ENCODE measurements at regions not wholly inside any gene's neighbourhood (a gene's known extent, or its start where the extent isn't known, plus 50 kb on each side); places are given as distances from the start of the nearest gene placed in this dataset.

- H2AFZ ChIP-seq = no peak overlapping the region
- no peak overlapping the region for H3K4me2 ChIP-seq (ENCODE audit: low read length)
- no peak for TF ChIP-seq CTCF (IDR thresholded peaks at IDR 0.05)
- H3K4me3 ChIP-seq (ENCODE audit: low read depth, low read length) = no peak overlapping the region
- no peaks in the 10 kb centered on the region for H3K4me1 ChIP-seq
- no peaks in the 10 kb centered on the region for H3K9me3 ChIP-seq (ENCODE audit: control insufficient read depth, low read length)
- no peaks in the 10 kb centered on the region for H3K27me3 ChIP-seq (ENCODE audit: control insufficient read depth, insufficient read depth, low read length)
- H3K36me3 ChIP-seq (ENCODE audit: control insufficient read depth, insufficient read depth, low read length) = no peaks in the 10 kb centered on the region
- no peak overlapping the region for H3K9ac ChIP-seq
- no peak overlapping the region for H3K27ac ChIP-seq
- no peaks in the 10 kb centered on the region for H3K79me2 ChIP-seq
Observed at GRCh38 chr9:126062158-126062886, 264.3 kb upstream of the MVB12B start.

DNA sequence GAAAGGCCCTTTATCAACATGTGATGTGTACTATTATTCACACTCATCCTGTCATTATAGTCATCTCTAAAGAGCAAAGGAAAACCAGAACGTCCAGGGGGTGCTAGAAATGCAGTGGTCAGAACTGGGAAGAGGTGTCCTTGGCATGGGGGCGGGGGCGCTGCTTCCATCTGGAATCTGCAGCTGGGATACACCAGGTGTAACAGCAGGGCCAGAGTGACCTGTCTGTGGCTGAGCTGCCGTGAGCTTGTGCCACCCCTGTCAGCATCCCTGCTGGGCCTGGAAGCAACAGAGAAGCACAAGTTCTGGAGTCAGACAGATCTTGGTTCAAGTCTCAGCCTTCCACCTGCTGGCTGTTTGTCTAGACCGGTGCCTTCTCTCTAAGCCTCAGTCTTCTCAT, 263.3 kb upstream of the MVB12B start:
- no peaks in the 10 kb centered on the region for H3K9me3 ChIP-seq (ENCODE audit: control insufficient read depth, low read length)
- H3K4me2 ChIP-seq (ENCODE audit: low read length) = no peak overlapping the region
- no peaks in the 10 kb centered on the region for H3K79me2 ChIP-seq
- no peaks in the 10 kb centered on the region for H3K36me3 ChIP-seq (ENCODE audit: control insufficient read depth, insufficient read depth, low read length)
- TF ChIP-seq CTCF (IDR thresholded peaks at IDR 0.05) = no peak
- H3K4me3 ChIP-seq (ENCODE audit: low read depth, low read length) = no peak overlapping the region
- no peaks in the 10 kb centered on the region for H3K27me3 ChIP-seq (ENCODE audit: control insufficient read depth, insufficient read depth, low read length)
- no peaks in the 10 kb centered on the region for H3K4me1 ChIP-seq
- no peak overlapping the region for H3K9ac ChIP-seq
- H3K27ac ChIP-seq = no peak overlapping the region
- H2AFZ ChIP-seq = no peak overlapping the region

- no peak overlapping the region for H2AFZ ChIP-seq
- no peaks in the 10 kb centered on the region for H3K36me3 ChIP-seq (ENCODE audit: control insufficient read depth, insufficient read depth, low read length)
- H3K27me3 ChIP-seq (ENCODE audit: control insufficient read depth, insufficient read depth, low read length) = no peaks in the 10 kb centered on the region
- H3K4me1 ChIP-seq = no peaks in the 10 kb centered on the region
- TF ChIP-seq CTCF (IDR thresholded peaks at IDR 0.05) = no peak
- no peaks in the 10 kb centered on the region for H3K79me2 ChIP-seq
- no peak overlapping the region for H3K9ac ChIP-seq
- H3K4me2 ChIP-seq (ENCODE audit: low read length) = no peak overlapping the region
- no peaks in the 10 kb centered on the region for H3K9me3 ChIP-seq (ENCODE audit: control insufficient read depth, low read length)
- H3K27ac ChIP-seq = no peak overlapping the region
- H3K4me3 ChIP-seq (ENCODE audit: low read depth, low read length) = no peak overlapping the region
Observed at GRCh38 chr9:126066131-126066530, 260.5 kb upstream of the MVB12B start.

- H3K27me3 ChIP-seq (ENCODE audit: control insufficient read depth, insufficient read depth, low read length) = no peaks in the 10 kb centered on the region
- H2AFZ ChIP-seq = no peak overlapping the region
- H3K9ac ChIP-seq = no peak overlapping the region
- TF ChIP-seq CTCF (IDR thresholded peaks at IDR 0.05) = no peak
- H3K4me2 ChIP-seq (ENCODE audit: low read length) = no peak overlapping the region
- H3K79me2 ChIP-seq = no peaks in the 10 kb centered on the region
- no peak overlapping the region for H3K4me3 ChIP-seq (ENCODE audit: low read depth, low read length)
- H3K9me3 ChIP-seq (ENCODE audit: control insufficient read depth, low read length) = no peaks in the 10 kb centered on the region
- no peaks in the 10 kb centered on the region for H3K36me3 ChIP-seq (ENCODE audit: control insufficient read depth, insufficient read depth, low read length)
- H3K27ac ChIP-seq = no peak overlapping the region
- no peaks in the 10 kb centered on the region for H3K4me1 ChIP-seq
Observed at GRCh38 chr9:126067031-126067734, 259.4 kb upstream of the MVB12B start.
